ENCODE measurements at regions not wholly inside any gene's neighbourhood (a gene's known extent, or its start where the extent isn't known, plus 50 kb on each side); places are given as distances from the start of the nearest gene placed in this dataset.

DNA sequence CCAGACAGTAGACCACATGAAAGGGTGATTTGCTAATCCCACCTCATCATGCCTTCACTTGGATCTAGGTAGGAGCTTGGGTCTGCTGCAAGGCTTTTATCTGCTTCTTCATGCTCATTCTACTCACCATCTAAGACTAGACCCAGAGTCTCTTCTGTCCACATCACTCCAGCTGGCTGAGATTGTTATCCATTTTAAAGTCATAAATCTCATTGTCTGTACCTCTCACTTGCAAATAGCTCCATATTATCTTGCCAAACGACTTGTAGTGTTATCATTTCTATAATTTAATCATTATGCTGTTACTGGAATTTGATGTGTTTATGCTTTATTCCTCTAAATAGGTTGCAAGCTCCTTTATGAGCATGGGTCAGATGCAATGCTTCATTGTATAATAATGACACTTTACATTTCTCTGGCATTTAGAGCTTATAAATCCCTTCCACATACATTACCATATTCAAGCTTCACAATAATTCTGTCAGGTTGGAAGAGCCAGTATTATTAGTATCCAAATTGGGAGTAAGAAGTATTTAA lies 254.2 kb upstream of the SORL1-AS1 start (continued):
- no peak for TF ChIP-seq ZFAT (CRISPR knock-in tag; conservative IDR thresholded peaks at IDR 0.05)
- TF ChIP-seq BHLHE40 (IDR thresholded peaks at IDR 0.05; ENCODE audit: low read length) = no peak
- TF ChIP-seq RELA (CRISPR knock-in tag; IDR thresholded peaks at IDR 0.05) = no peak
- TF ChIP-seq NR2F6 (IDR thresholded peaks at IDR 0.05) = no peak
- TF ChIP-seq NR2F6 (CRISPR knock-in tag; IDR thresholded peaks at IDR 0.05) = no peak

DNA sequence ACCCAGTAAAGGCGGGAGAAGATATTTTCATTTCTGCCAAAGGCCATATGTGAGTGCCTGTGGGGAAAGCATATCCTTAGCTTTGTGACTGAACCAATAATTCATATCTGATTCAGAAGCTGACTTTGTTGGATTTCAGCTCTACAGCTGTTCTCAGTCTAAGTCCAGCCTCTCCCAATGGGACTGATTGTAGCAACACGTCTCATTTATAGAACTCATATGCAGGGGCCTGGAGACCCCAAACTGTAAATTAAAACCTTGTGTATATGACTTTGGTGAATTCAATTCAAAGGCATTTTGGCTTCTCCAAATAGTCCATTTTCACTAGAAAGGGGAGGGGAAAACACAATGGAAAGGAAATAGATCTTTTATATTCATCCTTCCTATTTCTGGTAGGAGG lies 250.4 kb upstream of the SORL1-AS1 start:
- no peaks in the 10 kb centered on the region for H3K36me3 ChIP-seq (replicated peaks in 1 of 2; ENCODE audit: control insufficient read depth in 1 of 2, insufficient read depth in 2 of 2, low read length in 2 of 2)
- H3K27me3 ChIP-seq (ENCODE audit: control insufficient read depth in 1 of 2, insufficient read depth in 2 of 2, low read length in 2 of 2) = peaks cover 0 to 11% of the 10 kb centered on the region in 2 experiments; a peak in 1 of 5 replicates
- no TSS peak for BruUV-seq (replicated peaks)
- H3K27ac ChIP-seq (ENCODE audit: extremely low read length, insufficient read depth, low read length) = no peak overlapping the region
- H2AFZ ChIP-seq (ENCODE audit: low read length) = no peak overlapping the region
- H3K79me2 ChIP-seq (ENCODE audit: insufficient read depth, low read length) = no peaks in the 10 kb centered on the region
- no peaks in the 10 kb centered on the region for H3K9me3 ChIP-seq (ENCODE audit: low read length)
- TF ChIP-seq, protein P1, sequence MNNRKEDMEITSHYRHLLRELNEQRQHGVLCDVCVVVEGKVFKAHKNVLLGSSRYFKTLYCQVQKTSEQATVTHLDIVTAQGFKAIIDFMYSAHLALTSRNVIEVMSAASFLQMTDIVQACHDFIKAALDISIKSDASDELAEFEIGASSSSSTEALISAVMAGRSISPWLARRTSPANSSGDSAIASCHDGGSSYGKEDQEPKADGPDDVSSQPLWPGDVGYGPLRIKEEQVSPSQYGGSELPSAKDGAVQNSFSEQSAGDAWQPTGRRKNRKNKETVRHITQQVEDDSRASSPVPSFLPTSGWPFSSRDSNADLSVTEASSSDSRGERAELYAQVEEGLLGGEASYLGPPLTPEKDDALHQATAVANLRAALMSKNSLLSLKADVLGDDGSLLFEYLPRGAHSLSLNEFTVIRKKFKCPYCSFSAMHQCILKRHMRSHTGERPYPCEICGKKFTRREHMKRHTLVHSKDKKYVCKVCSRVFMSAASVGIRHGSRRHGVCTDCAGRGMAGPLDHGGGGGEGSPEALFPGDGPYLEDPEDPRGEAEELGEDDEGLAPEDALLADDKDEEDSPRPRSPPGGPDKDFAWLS (CRISPR knock-in tag; IDR thresholded peaks at IDR 0.05; ENCODE audit: borderline replicate concordance) = no peak
- TF ChIP-seq NR2F6 (IDR thresholded peaks at IDR 0.05) (no peak), NR2F6 (CRISPR knock-in tag; IDR thresholded peaks at IDR 0.05) (no peak)
- ATAC-seq = no peak
- H3K4me3 ChIP-seq (replicated peaks in 1 of 3; ENCODE audit: insufficient read depth in 1 of 3, low read depth in 2 of 3, low read length in 3 of 3) = no peak overlapping the region
- H4K20me1 ChIP-seq (ENCODE audit: insufficient read depth, low read length) = no peaks in the 10 kb centered on the region
- ChIA-PET CTCF (ENCODE audit: low intra/inter-chr PET ratio, low total read pairs) (no interaction called here), POLR2A (no interaction called here)
- no peaks in the 10 kb centered on the region for H3K4me1 ChIP-seq (ENCODE audit: insufficient read depth, low read length)
- DNase-seq (ENCODE audit: low spot score) = no peak
- intact Hi-C loops (cut with micrococcal nuclease; ENCODE audit: unreplicated experiment) (no loop called here), in situ Hi-C loops (cut with HindIII; ENCODE audit: extremely low pct_ligation_motif_present, low pct_unique_long_range_greater_than_20kb) (no loop called here)
- H3K9ac ChIP-seq (ENCODE audit: insufficient read depth, low read depth, low read length) = no peak overlapping the region
- no peak overlapping the region for H3K4me2 ChIP-seq (ENCODE audit: low read depth, low read length)
- 28% methylated on average over 2 of the region's 2 CpGs for WGBS (ENCODE audit: low lambda C conversion rate)
- no peak for FAIRE-seq

DNA sequence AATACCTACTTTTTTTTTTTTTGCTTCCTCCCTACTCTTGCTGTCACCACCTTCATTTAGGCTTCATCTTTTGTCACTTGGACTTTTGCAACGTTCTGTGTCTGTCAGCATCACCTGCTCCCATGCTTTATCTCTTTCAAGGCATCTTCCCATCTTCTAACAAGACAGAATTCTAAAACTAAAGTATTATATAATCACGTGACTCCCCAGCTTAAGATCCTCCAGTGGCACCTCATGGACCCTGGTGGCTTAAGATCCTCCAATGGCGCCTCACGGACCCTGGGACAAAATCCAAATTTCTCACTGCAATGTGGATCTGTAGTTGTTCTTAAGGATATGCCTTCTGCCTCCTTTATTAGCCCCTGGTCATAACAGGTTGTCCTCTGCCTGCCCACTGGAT lies 248.2 kb upstream of the SORL1-AS1 start:
- no peak overlapping the region for H3K4me3 ChIP-seq (replicated peaks in 1 of 3; ENCODE audit: insufficient read depth in 1 of 3, low read depth in 2 of 3, low read length in 3 of 3)
- no peaks in the 10 kb centered on the region for H4K20me1 ChIP-seq (ENCODE audit: insufficient read depth, low read length)
- ATAC-seq = no peak
- H3K36me3 ChIP-seq (replicated peaks in 1 of 2; ENCODE audit: control insufficient read depth in 1 of 2, insufficient read depth in 2 of 2, low read length in 2 of 2) = no peaks in the 10 kb centered on the region
- H3K4me1 ChIP-seq (ENCODE audit: insufficient read depth, low read length) = no peaks in the 10 kb centered on the region; the same call in 1 of the 2 replicates
- intact Hi-C loops (cut with micrococcal nuclease; ENCODE audit: unreplicated experiment) (no loop called here), in situ Hi-C loops (cut with HindIII; ENCODE audit: extremely low pct_ligation_motif_present, low pct_unique_long_range_greater_than_20kb) (no loop called here)
- H3K9ac ChIP-seq (ENCODE audit: insufficient read depth, low read depth, low read length) = no peak overlapping the region
- TF ChIP-seq RAD51 (IDR thresholded peaks at IDR 0.05; ENCODE audit: borderline replicate concordance) (peak; percentile 66; the same call in 1 of the 2 replicates), AGO1 (IDR thresholded peaks at IDR 0.05; ENCODE audit: low read depth, low read length, poor library complexity, severe bottlenecking) (no peak)
- ChIA-PET POLR2A (no interaction called here), CTCF (ENCODE audit: low intra/inter-chr PET ratio, low total read pairs) (no interaction called here)
- no peaks in the 10 kb centered on the region for H3K9me3 ChIP-seq (ENCODE audit: low read length)
- H3K27ac ChIP-seq (ENCODE audit: extremely low read length, insufficient read depth, low read length) = no peak overlapping the region
- DNase-seq (ENCODE audit: low spot score) = no peak
- no peak overlapping the region for H3K4me2 ChIP-seq (ENCODE audit: low read depth, low read length)
- no peaks in the 10 kb centered on the region for H3K79me2 ChIP-seq (ENCODE audit: insufficient read depth, low read length)
- BruUV-seq (replicated peaks) = no TSS peak
- H2AFZ ChIP-seq (ENCODE audit: low read length) = no peak overlapping the region
- FAIRE-seq = no peak
- H3K27me3 ChIP-seq (ENCODE audit: control insufficient read depth in 1 of 2, insufficient read depth in 2 of 2, low read length in 2 of 2) = peaks cover 0 to 11% of the 10 kb centered on the region in 2 experiments; a peak in 1 of 5 replicates
- 7% methylated on average over 4 of the region's 4 CpGs for WGBS (ENCODE audit: low lambda C conversion rate)

All from HepG2 (cell line).